Posterior vena cava (tissue), 2 donors: ENCODE measurements at regions not wholly inside any gene's neighbourhood (a gene's known extent, or its start where the extent isn't known, plus 50 kb on each side); places are given as distances from the start of the nearest gene placed in this dataset.
"Not testable (repeated sequence)": the region's sequence is repeated elsewhere in the genome, so short reads cannot be mapped to it uniquely, and the experiment has no call there.

Source experiments
- DNase-seq: peaks from one replicate; pipeline ENCODE4 v3.0.0-alpha.2; 2020; ENCODE audit warnings: low spot score
- intact Hi-C, 2 donors: fragments of 100-400 bp; cut with DNase I; formaldehyde crosslinking; loops; one replicate each; pipeline versions ENCODE4 v1.14.1 to v1.14.2; 2022 to 2023
- donor health status: DM: yes; HTN: yes; CAD: no.
- donor health status: DM: yes; HTN: yes; CAD: no.

GRCh38 chr6:151671195-151671594 lies 136.3 kb upstream of the ESR1 start:
- intact Hi-C loops, result no loop called here
- DNase-seq, result no peak

GRCh38 chr6:151674578-151674977 lies 132.9 kb upstream of the ESR1 start:
- intact Hi-C loops, result no loop called here

GRCh38 chr6:151675746-151676459 lies 131.6 kb upstream of the ESR1 start:
- no peak for DNase-seq
- intact Hi-C loops, result no loop called here

More at GRCh38 chr6:151674578-151674977, 132.9 kb upstream of the ESR1 start:
- no peak for DNase-seq

GRCh38 chr6:151676460-151676945 lies 131.0 kb upstream of the ESR1 start:
- intact Hi-C loops, result no loop called here
- DNase-seq, result no peak

GRCh38 chr6:151677404-151677803 lies 130.1 kb upstream of the ESR1 start:
- intact Hi-C loops, result no loop called here
- DNase-seq, result no peak

- no peak for DNase-seq
- intact Hi-C loops, result no loop called here
Measured at GRCh38 chr6:151679081-151679480, 128.4 kb upstream of the ESR1 start.

GRCh38 chr6:151679941-151680340 lies 127.5 kb upstream of the ESR1 start:
- intact Hi-C loops, result no loop called here
- DNase-seq, result no peak

- DNase-seq, result no peak
- intact Hi-C loops, result no loop called here
Measured at GRCh38 chr6:151680846-151681432, 126.5 kb upstream of the ESR1 start.

- intact Hi-C loops, result no loop called here
Measured at GRCh38 chr6:151681433-151682059, 125.9 kb upstream of the ESR1 start.

GRCh38 chr6:151682251-151682650 lies 125.2 kb upstream of the ESR1 start:
- no peak for DNase-seq
- intact Hi-C loops, result no loop called here

More at GRCh38 chr6:151681433-151682059, 125.9 kb upstream of the ESR1 start:
- no peak for DNase-seq

- intact Hi-C loops, result no loop called here
- no peak for DNase-seq
Measured at GRCh38 chr6:151682922-151683321, 124.6 kb upstream of the ESR1 start.

- intact Hi-C loops, result no loop called here
- DNase-seq, result no peak
Measured at GRCh38 chr6:151683381-151683780, 124.1 kb upstream of the ESR1 start.

GRCh38 chr6:151689499-151690201 lies 117.8 kb upstream of the ESR1 start:
- DNase-seq, result no peak
- intact Hi-C loops, result no loop called here

- intact Hi-C loops, result no loop called here
- no peak for DNase-seq
Measured at GRCh38 chr6:151690303-151690702, 117.2 kb upstream of the ESR1 start.

GRCh38 chr6:151690768-151691562 lies 116.5 kb upstream of the ESR1 start:
- no peak for DNase-seq
- intact Hi-C loops, result no loop called here

GRCh38 chr6:151692216-151692615 lies 115.3 kb upstream of the ESR1 start:
- intact Hi-C loops, result no loop called here
- no peak for DNase-seq

- intact Hi-C loops, result no loop called here
Measured at GRCh38 chr6:151693366-151693765, 114.1 kb upstream of the ESR1 start.

GRCh38 chr6:151695156-151695555 lies 112.3 kb upstream of the ESR1 start:
- intact Hi-C loops, result no loop called here
- DNase-seq, result no peak

More at GRCh38 chr6:151693366-151693765, 114.1 kb upstream of the ESR1 start:
- no peak for DNase-seq

GRCh38 chr6:151696302-151696701 lies 111.2 kb upstream of the ESR1 start:
- intact Hi-C loops, DNase-seq: not testable (repeated sequence)
